Calu3 (cell line): ENCODE measurements at regions not wholly inside any gene's neighbourhood (a gene's known extent, or its start where the extent isn't known, plus 50 kb on each side); places are given as distances from the start of the nearest gene placed in this dataset.

Source experiments
- BruUV-seq: library from RNA; stranded (reverse); fragments of 400-500 nt; replicated peaks from 2 replicates; lab custom pipeline; 2021; lab: Mats Ljungman, UMichigan
- CTCF ChIA-PET: fragments of 300-600 bp; sonication (Branson Sonifier 250); formaldehyde crosslinking; loops from one replicate; lab custom pipeline; 2022; ENCODE audit warnings: antibody characterized with exemption; lab: Charles Lee
- DNase-seq: peaks from one replicate; pipeline ENCODE4 v3.0.0; 2022
- H3K27ac Mint-ChIP-seq: one replicate; pipeline ENCODE4 v1.8.0; 2022; ENCODE audit warnings: mixed read lengths; ENCODE audit not compliant: unreplicated experiment
- H3K27me3 Mint-ChIP-seq: one replicate; pipeline ENCODE4 v1.8.0; 2022; ENCODE audit warnings: mixed read lengths; ENCODE audit not compliant: unreplicated experiment
- H3K36me3 Mint-ChIP-seq: one replicate; pipeline ENCODE4 v1.8.0; 2022; ENCODE audit warnings: mild to moderate bottlenecking, moderate library complexity, mixed read lengths; ENCODE audit not compliant: insufficient read depth, unreplicated experiment
- H3K4me1 Mint-ChIP-seq: one replicate; pipeline ENCODE4 v1.8.0; 2022; ENCODE audit warnings: mild to moderate bottlenecking, low read depth, mixed read lengths; ENCODE audit not compliant: unreplicated experiment
- H3K4me3 Mint-ChIP-seq: one replicate; pipeline ENCODE4 v1.8.0; 2022; ENCODE audit warnings: mild to moderate bottlenecking, low read depth, moderate library complexity, mixed read lengths; ENCODE audit not compliant: unreplicated experiment
- H3K9me3 Mint-ChIP-seq: one replicate; pipeline ENCODE4 v1.8.0; 2022; ENCODE audit warnings: low read depth, mixed read lengths; ENCODE audit not compliant: unreplicated experiment
- intact Hi-C: fragments of 100-400 bp; cut with micrococcal nuclease; formaldehyde crosslinking; loops from one replicate; pipeline ENCODE4 v1.10.0; 2022; ENCODE audit not compliant: unreplicated experiment
- TF ChIP-seq, protein P1 (sequence below): fragments of 200-600 bp; IDR thresholded peaks from one replicate; pipeline ENCODE4 v1.8.0; 2022; ENCODE audit warnings: antibody characterized with exemption; ENCODE audit not compliant: unreplicated experiment

DNA sequence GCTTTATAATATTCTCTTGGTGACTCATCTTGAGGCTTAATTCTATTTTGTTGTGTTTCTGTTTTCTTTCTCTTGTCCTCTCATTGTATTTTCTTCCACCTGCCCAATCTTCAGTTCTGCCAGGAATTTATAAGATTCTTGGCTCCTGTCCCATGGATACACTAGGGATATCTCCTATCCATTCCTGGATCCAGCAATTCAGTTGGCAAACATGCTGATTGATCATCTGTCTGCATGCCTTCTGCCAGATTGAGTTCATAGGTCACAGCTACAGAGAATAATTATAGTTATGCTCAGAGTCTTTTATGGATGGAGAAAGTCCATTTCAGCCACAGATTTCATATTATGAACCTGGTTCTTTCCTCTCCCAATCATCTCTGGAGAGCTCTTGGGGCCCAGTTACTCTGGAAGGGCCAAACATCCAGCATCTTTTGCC is 140.4 kb upstream of the MAGI2 start:
- TF ChIP-seq, protein P1, sequence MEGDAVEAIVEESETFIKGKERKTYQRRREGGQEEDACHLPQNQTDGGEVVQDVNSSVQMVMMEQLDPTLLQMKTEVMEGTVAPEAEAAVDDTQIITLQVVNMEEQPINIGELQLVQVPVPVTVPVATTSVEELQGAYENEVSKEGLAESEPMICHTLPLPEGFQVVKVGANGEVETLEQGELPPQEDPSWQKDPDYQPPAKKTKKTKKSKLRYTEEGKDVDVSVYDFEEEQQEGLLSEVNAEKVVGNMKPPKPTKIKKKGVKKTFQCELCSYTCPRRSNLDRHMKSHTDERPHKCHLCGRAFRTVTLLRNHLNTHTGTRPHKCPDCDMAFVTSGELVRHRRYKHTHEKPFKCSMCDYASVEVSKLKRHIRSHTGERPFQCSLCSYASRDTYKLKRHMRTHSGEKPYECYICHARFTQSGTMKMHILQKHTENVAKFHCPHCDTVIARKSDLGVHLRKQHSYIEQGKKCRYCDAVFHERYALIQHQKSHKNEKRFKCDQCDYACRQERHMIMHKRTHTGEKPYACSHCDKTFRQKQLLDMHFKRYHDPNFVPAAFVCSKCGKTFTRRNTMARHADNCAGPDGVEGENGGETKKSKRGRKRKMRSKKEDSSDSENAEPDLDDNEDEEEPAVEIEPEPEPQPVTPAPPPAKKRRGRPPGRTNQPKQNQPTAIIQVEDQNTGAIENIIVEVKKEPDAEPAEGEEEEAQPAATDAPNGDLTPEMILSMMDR = no peak
- no peaks in the 10 kb centered on the region for H3K36me3 Mint-ChIP-seq
- H3K27me3 Mint-ChIP-seq = no peaks in the 10 kb centered on the region
- no peak overlapping the region for H3K4me3 Mint-ChIP-seq
- no peaks in the 10 kb centered on the region for H3K9me3 Mint-ChIP-seq
- H3K4me1 Mint-ChIP-seq = no peaks in the 10 kb centered on the region
- intact Hi-C loops = no loop called here
- no peak for DNase-seq
- BruUV-seq = no TSS peak
- CTCF ChIA-PET = no interaction called here
- no peak overlapping the region for H3K27ac Mint-ChIP-seq

DNA sequence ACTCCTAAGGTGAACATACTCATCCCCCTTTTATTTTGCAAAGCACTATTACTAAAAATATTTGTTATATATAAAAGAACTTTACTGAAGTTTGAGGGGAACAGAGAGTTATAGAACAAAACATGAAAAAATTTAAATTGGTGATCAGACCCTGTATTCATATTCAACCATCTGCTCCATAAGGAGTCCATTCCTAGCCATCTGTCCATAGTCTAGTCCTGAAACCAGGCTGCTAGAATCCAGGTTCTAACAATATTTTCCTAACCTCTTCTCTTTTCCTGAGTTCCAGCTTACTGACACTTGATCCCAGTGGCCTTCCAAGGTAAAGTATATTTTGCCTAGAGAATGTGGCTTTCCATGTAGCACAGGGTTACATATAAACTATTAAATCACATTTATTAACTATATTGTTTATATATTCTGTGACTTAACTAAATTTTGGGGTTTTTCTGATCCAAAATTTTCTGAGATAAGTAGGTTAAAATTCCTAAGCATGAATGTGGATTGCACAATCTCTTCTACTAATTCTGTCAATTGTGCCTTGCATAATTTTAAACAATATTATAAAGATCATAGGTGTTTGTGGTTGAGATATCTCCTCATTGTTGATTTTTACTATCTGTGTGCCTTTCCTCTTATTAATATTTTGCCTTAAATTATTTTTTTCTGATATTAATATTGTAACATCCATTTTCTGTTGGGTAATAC is 137.6 kb upstream of the MAGI2 start:
- CTCF ChIA-PET = no interaction called here
- Mint-ChIP-seq H3K9me3 (no peaks in the 10 kb centered on the region), H3K36me3 (no peaks in the 10 kb centered on the region), H3K27me3 (no peaks in the 10 kb centered on the region), H3K27ac (no peak overlapping the region), H3K4me1 (no peaks in the 10 kb centered on the region), H3K4me3 (no peak overlapping the region)
- BruUV-seq = no TSS peak
- no peak for DNase-seq
- TF ChIP-seq, protein P1 = no peak
- intact Hi-C loops = no loop called here

DNA sequence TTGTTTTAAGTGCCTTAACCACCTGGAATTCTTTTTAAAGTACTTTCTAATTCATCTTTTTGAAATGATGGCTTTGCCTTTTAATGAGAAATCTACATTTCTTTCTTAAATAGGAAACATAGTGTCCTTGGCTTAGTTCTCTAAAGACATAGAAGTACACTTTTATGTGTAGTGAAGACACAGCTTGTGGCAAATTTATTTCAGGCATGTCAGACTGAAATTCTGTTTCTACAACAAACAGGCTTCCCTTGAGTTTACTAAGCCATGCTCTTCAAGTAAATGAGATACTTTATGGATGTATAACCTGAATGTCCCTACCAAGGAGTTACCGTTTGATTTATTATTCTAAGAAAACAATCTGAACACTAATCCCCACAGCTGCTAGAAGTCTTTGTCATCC is 136.9 kb upstream of the MAGI2 start:
- CTCF ChIA-PET = no interaction called here
- no peak overlapping the region for H3K4me3 Mint-ChIP-seq

DNA sequence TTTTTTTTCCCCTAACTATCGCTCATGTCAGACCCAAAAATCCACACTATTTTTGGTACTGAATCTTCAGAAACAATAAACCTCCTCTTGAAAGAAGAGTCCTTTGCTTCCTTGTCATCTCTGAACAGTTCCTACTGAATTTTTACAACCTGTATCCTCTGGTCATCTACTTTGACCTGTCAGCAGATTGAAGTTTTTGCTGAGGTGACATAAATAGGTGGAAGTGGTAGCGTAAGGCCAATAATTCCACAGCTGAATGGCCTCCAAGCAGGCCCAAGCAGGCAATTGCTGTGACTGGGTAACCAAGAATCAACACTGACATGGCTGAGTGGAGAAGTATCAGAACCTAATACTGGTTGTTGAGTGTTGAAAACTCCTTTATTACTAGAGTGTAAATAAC is 117.4 kb upstream of the MAGI2 start:
- no peaks in the 10 kb centered on the region for H3K36me3 Mint-ChIP-seq
- CTCF ChIA-PET = no interaction called here
- H3K4me3 Mint-ChIP-seq = no peak overlapping the region
- DNase-seq = no peak
- peaks cover 3% of the 10 kb centered on the region for H3K9me3 Mint-ChIP-seq
- no TSS peak for BruUV-seq
- no peaks in the 10 kb centered on the region for H3K27me3 Mint-ChIP-seq
- H3K27ac Mint-ChIP-seq = no peak overlapping the region
- TF ChIP-seq, protein P1 = no peak
- H3K4me1 Mint-ChIP-seq = no peaks in the 10 kb centered on the region
- intact Hi-C loops = no loop called here

More for the DNA sequence above, 136.9 kb upstream of the MAGI2 start:
- TF ChIP-seq, protein P1 = no peak
- no peaks in the 10 kb centered on the region for H3K27me3 Mint-ChIP-seq
- no peak overlapping the region for H3K27ac Mint-ChIP-seq
- no peak for DNase-seq
- no TSS peak for BruUV-seq
- no peaks in the 10 kb centered on the region for H3K9me3 Mint-ChIP-seq
- H3K4me1 Mint-ChIP-seq = no peaks in the 10 kb centered on the region
- intact Hi-C loops = no loop called here
- no peaks in the 10 kb centered on the region for H3K36me3 Mint-ChIP-seq
